ENCODE measurements at regions not wholly inside any gene's neighbourhood (a gene's known extent, or its start where the extent isn't known, plus 50 kb on each side); places are given as distances from the start of the nearest gene placed in this dataset.

GRCh38 chr4:58935332-58935731 is 1825.1 kb upstream of the IGFBP7 start:
- no peak for TF ChIP-seq CTCF (IDR thresholded peaks at IDR 0.05; ENCODE audit: borderline replicate concordance, insufficient read depth, low read depth, low read length)
- H3K4me3 ChIP-seq (ENCODE audit: low read depth, low read length) = no peak overlapping the region

- no peak overlapping the region for H3K4me3 ChIP-seq (ENCODE audit: low read depth, low read length)
- no peak for TF ChIP-seq CTCF (IDR thresholded peaks at IDR 0.05; ENCODE audit: borderline replicate concordance, insufficient read depth, low read depth, low read length)
Observed at GRCh38 chr4:58936436-58936835, 1826.3 kb upstream of the IGFBP7 start.

GRCh38 chr4:58940167-58940566 is 1830.0 kb upstream of the IGFBP7 start:
- no peak overlapping the region for H3K4me3 ChIP-seq (ENCODE audit: low read depth, low read length)
- TF ChIP-seq CTCF (IDR thresholded peaks at IDR 0.05; ENCODE audit: borderline replicate concordance, insufficient read depth, low read depth, low read length) = no peak

GRCh38 chr4:58941286-58941685 is 1831.1 kb upstream of the IGFBP7 start:
- no peak overlapping the region for H3K4me3 ChIP-seq (ENCODE audit: low read depth, low read length)
- TF ChIP-seq CTCF (IDR thresholded peaks at IDR 0.05; ENCODE audit: borderline replicate concordance, insufficient read depth, low read depth, low read length) = no peak

- no peak for TF ChIP-seq CTCF (IDR thresholded peaks at IDR 0.05; ENCODE audit: borderline replicate concordance, insufficient read depth, low read depth, low read length)
- H3K4me3 ChIP-seq (ENCODE audit: low read depth, low read length) = no peak overlapping the region
Observed at GRCh38 chr4:58953575-58953974, 1843.4 kb upstream of the IGFBP7 start.

- no peak overlapping the region for H3K4me3 ChIP-seq (ENCODE audit: low read depth, low read length)
- no peak for TF ChIP-seq CTCF (IDR thresholded peaks at IDR 0.05; ENCODE audit: borderline replicate concordance, insufficient read depth, low read depth, low read length)
Observed at GRCh38 chr4:58957711-58958110, 1847.5 kb upstream of the IGFBP7 start.

- TF ChIP-seq CTCF (IDR thresholded peaks at IDR 0.05; ENCODE audit: borderline replicate concordance, insufficient read depth, low read depth, low read length) = no peak
- no peak overlapping the region for H3K4me3 ChIP-seq (ENCODE audit: low read depth, low read length)
Observed at GRCh38 chr4:58961283-58961682, 1851.1 kb upstream of the IGFBP7 start.
